ENCODE measurements at regions not wholly inside any gene's neighbourhood (a gene's known extent, or its start where the extent isn't known, plus 50 kb on each side); places are given as distances from the start of the nearest gene placed in this dataset.

- TF ChIP-seq HBP1 (CRISPR knock-in tag; IDR thresholded peaks at IDR 0.05) (no peak), C11orf30 (IDR thresholded peaks at IDR 0.05; ENCODE audit: low read depth) (peak; percentile 90), ETV6 (IDR thresholded peaks at IDR 0.05; ENCODE audit: borderline replicate concordance in 1 of 2, low read depth in 2 of 2, low read length in 1 of 2) (no peak), ETV6 (CRISPR knock-in tag; IDR thresholded peaks at IDR 0.05; ENCODE audit: borderline replicate concordance) (no peak), SMARCA4 (IDR thresholded peaks at IDR 0.05) (peak; percentile 68), DPF2 (IDR thresholded peaks at IDR 0.05) (peak; percentile 62; the same call in 1 of the 2 replicates), GTF2B (IDR thresholded peaks at IDR 0.05; ENCODE audit: extremely low read depth, insufficient read length) (no peak), THRB (CRISPR knock-in tag; conservative IDR thresholded peaks at IDR 0.05) (0 out of 2 replicates have a peak, but pooled peaks have one; percentile 21), ARID2 (IDR thresholded peaks at IDR 0.05) (peak; percentile 16; the same call in 1 of the 2 replicates), MAFF (IDR thresholded peaks at IDR 0.05; ENCODE audit: low read length) (peak; percentile 44; the same call in 1 of the 2 replicates), LARP7 (IDR thresholded peaks at IDR 0.05) (0 out of 2 replicates have a peak, but pooled peaks have one; percentile 10), ZNF316 (IDR thresholded peaks at IDR 0.05) (peak; percentile 92), ARNT (IDR thresholded peaks at IDR 0.05) (0 out of 4 replicates have a peak, but pooled peaks of 1 of the 2 experiments have one; percentile 31), SLC30A9 (CRISPR knock-in tag; IDR thresholded peaks at IDR 0.05) (no peak), MLLT1 (IDR thresholded peaks at IDR 0.05) (peak; percentile 69 to 78; a peak in 1 of 4 replicates), SMARCE1 (IDR thresholded peaks at IDR 0.05) (peak; percentile 65), AFF1 (IDR thresholded peaks at IDR 0.05; ENCODE audit: low read depth in 1 of 2, partially characterized antibody in 2 of 2) (peak in 1 of 2 experiments; percentile 39), SREBF2 (CRISPR knock-in tag; IDR thresholded peaks at IDR 0.05) (no peak)
Observed at GRCh38 chr3:48090166-48090939, 74.1 kb upstream of the MAP4 start (continued).
